SW480 (cell line): ENCODE measurements at regions not wholly inside any gene's neighbourhood (a gene's known extent, or its start where the extent isn't known, plus 50 kb on each side); places are given as distances from the start of the nearest gene placed in this dataset.

ENCODE experiments used
- DNase-seq: peaks from one replicate; pipeline ENCODE4 v3.0.0-alpha.2; 2016; ENCODE audit warnings: low spot score

GRCh38 chr2:144215207-144215606 is 304.7 kb downstream of the ZEB2 start:
- no peak for DNase-seq

GRCh38 chr2:144213797-144214196 is 306.1 kb downstream of the ZEB2 start:
- no peak for DNase-seq

GRCh38 chr2:144211826-144212225 is 308.1 kb downstream of the ZEB2 start:
- no peak for DNase-seq

- DNase-seq, result no peak
Observed at GRCh38 chr2:144211065-144211464, 308.9 kb downstream of the ZEB2 start.

- DNase-seq, result no peak
Observed at GRCh38 chr2:144210076-144210475, 309.8 kb downstream of the ZEB2 start.

- DNase-seq, result no peak
Observed at GRCh38 chr2:144208924-144209323, 311.0 kb downstream of the ZEB2 start.

GRCh38 chr2:144206019-144206418 is 313.9 kb downstream of the ZEB2 start:
- DNase-seq, result no peak

- no peak for DNase-seq
Observed at GRCh38 chr2:144201868-144202468, 318.0 kb downstream of the ZEB2 start.

- no peak for DNase-seq
Observed at GRCh38 chr2:144201126-144201525, 318.8 kb downstream of the ZEB2 start.

GRCh38 chr2:144198116-144198515 is 321.8 kb downstream of the ZEB2 start:
- peak; percentile 16 for DNase-seq

- DNase-seq, result no peak
Observed at GRCh38 chr2:144194326-144195071, 325.4 kb downstream of the ZEB2 start.

GRCh38 chr2:144190908-144191605 is 328.9 kb downstream of the ZEB2 start:
- DNase-seq, result no peak

GRCh38 chr2:144183727-144184126 is 336.2 kb downstream of the ZEB2 start:
- DNase-seq, result peak; percentile 82

GRCh38 chr2:144181001-144181400 is 338.9 kb downstream of the ZEB2 start:
- DNase-seq, result no peak

GRCh38 chr2:144180131-144180530 is 339.8 kb downstream of the ZEB2 start:
- DNase-seq, result no peak

- no peak for DNase-seq
Observed at GRCh38 chr2:144170179-144170578, 349.7 kb downstream of the ZEB2 start.

- DNase-seq, result no peak
Observed at GRCh38 chr2:144166743-144167142, 353.2 kb downstream of the ZEB2 start.

- no peak for DNase-seq
Observed at GRCh38 chr2:144165599-144166250, 354.2 kb downstream of the ZEB2 start.

- peak; percentile 1 for DNase-seq
Observed at GRCh38 chr2:144163592-144163991, 356.3 kb downstream of the ZEB2 start.

- peak; percentile 21 for DNase-seq
Observed at GRCh38 chr2:144162652-144163051, 357.3 kb downstream of the ZEB2 start.

GRCh38 chr2:144161061-144161460 is 358.9 kb downstream of the ZEB2 start:
- no peak for DNase-seq

GRCh38 chr2:144159240-144159639 is 360.7 kb downstream of the ZEB2 start:
- DNase-seq, result no peak

GRCh38 chr2:144158096-144158495 is 361.8 kb downstream of the ZEB2 start:
- DNase-seq, result no peak
